Immature natural killer cell (primary cell): ENCODE measurements at regions not wholly inside any gene's neighbourhood (a gene's known extent, or its start where the extent isn't known, plus 50 kb on each side); places are given as distances from the start of the nearest gene placed in this dataset.

Experiments used
- DNase-seq, 3 donors: peaks; one replicate each; pipeline ENCODE4 v3.0.0; 2022; ENCODE audit warnings: mixed read lengths in 1 of 3
- H3K27ac Mint-ChIP-seq, 6 donors: one replicate each; pipeline ENCODE4 v1.8.0; 2020; ENCODE audit warnings: mixed read lengths in 6 of 6, mild to moderate bottlenecking in 5 of 6, inconsistent platforms in 4 of 6, moderate library complexity in 3 of 6
- H3K27me3 Mint-ChIP-seq, 3 donors: one replicate each; pipeline ENCODE4 v1.8.0; 2020 to 2021; ENCODE audit warnings: low read depth in 3 of 3, mild to moderate bottlenecking in 3 of 3, mixed read lengths in 3 of 3, moderate library complexity in 3 of 3, inconsistent platforms in 1 of 3
- H3K36me3 Mint-ChIP-seq, 3 donors: one replicate each; pipeline ENCODE4 v1.8.0; 2020; ENCODE audit warnings: mixed read lengths in 3 of 3, inconsistent platforms in 2 of 3, mild to moderate bottlenecking in 2 of 3
- H3K4me1 Mint-ChIP-seq, 2 donors: one replicate each; pipeline ENCODE4 v1.8.0; 2020; ENCODE audit warnings: inconsistent platforms in 2 of 2, mild to moderate bottlenecking in 2 of 2, mixed read lengths in 2 of 2, moderate library complexity in 1 of 2
- H3K4me3 Mint-ChIP-seq, 5 donors: one replicate each; pipeline ENCODE4 v1.8.0; 2020; ENCODE audit warnings: mild to moderate bottlenecking in 5 of 5, mixed read lengths in 5 of 5, inconsistent platforms in 3 of 5, moderate library complexity in 3 of 5
- H3K9me3 Mint-ChIP-seq, 6 donors: one replicate each; pipeline ENCODE4 v1.8.0; 2020; ENCODE audit warnings: mild to moderate bottlenecking in 6 of 6, mixed read lengths in 6 of 6, inconsistent platforms in 4 of 6, moderate library complexity in 3 of 6

DNA sequence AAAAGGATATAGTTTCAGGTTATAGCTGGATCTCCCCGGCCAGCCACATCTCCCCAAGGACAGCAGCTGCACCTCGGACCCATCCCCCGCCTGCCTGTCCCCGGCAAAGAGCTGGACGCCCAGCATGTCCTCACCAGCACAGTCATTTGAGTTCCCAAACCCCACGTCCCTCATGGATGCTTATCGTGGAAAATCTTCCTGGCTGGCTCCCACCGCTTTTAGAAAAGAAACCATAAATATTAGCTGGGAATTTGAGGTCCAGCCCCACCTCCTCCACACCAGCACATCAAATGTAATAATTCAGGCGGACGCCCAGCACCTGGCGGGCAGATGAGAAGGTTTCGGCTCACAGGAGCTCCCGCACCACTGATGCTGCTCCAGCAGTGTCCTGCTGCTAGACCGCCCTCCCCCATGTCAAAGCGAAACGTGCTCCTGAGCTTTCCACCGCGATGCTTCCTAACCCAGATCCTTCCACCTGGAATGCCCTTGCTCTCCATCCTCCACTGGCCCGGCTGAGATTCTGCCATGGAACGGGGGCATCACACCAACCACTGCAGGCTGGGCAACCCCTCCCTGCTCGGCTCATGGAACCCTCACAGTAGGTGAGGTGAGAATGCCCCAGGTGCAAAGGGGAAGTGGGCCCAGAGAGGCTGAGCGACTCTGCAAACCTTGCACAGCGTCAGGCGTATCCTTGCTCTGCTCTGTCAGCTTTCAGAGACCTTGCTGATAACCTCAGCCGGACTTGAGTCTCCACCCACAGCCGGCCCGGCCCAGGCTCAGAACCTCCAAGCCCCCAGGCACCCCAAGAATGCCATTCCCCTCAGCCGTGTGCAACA, 71.5 kb upstream of the GPC1 start:
- H3K36me3 Mint-ChIP-seq = no peaks in the 10 kb centered on the region
- H3K27ac Mint-ChIP-seq = no peak overlapping the region
- no peaks in the 10 kb centered on the region for H3K9me3 Mint-ChIP-seq
- DNase-seq = no peak
- no peak overlapping the region for H3K4me3 Mint-ChIP-seq
- H3K27me3 Mint-ChIP-seq = peaks cover 0 to 3% (median 0%) of the 10 kb centered on the region in 3 donors
- no peaks in the 10 kb centered on the region for H3K4me1 Mint-ChIP-seq

DNA sequence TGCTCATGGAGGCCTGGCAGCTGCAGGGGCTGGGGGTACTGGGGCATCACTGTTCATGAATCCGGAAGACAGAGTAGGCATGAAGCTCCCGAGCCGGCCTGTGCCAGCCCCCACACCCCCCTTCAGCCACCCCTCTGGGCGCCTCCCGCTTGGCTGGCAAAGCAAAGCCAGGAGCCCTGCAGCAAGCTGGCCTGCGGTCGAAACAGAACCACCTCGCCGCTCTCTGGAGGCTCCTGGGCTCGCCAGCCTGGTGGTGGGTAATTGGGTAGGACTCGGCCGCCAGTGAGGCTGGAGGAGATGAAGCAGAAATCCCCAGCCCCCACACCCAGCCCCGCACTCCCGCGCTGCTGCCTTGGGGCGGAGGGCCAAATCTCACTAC, 70.9 kb upstream of the GPC1 start:
- DNase-seq = no peak

DNA sequence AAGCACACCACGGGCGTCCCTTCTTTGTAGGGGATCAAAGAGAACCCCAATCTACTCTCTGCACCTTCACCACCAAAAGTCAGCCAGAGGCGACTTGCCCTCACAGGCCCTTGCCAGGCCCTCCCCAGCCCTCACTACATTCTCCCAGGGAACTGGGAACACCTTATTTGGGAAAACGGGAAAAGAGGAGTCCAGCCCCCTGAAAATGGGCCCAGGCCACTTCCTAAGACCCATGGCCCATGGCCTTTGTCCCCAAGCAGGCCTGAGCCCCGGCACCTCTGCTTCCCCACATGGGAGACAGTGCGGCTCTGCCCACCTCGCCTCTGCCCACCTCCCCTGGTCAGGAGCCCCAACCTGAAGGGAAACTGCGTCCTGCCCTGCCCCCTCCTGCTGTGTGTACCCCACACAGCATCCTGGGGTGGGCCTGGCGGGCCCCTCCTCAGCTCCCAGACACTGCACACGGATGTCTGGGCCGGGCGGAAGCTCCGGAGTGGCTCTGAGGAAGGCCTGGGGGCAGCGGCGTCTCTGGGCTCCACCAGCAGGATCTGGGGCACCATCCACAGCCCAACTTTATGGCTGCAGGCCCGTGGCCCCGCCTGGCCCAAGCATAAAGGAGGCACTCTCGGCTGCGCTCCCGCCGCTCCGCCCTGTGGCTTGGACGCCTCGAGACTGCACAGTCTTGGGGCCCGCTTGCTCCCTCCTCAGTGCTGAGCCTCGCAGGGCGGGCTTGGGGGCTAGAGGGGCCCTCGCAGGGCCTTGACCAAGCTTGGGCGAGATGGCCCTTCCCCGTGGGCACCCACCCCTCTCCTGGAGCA, 70.3 kb upstream of the GPC1 start:
- DNase-seq = no peak
- Mint-ChIP-seq H3K36me3 (no peaks in the 10 kb centered on the region), H3K27me3 (peaks cover 0 to 3% (median 0%) of the 10 kb centered on the region in 3 donors), H3K9me3 (no peaks in the 10 kb centered on the region), H3K27ac (no peak overlapping the region), H3K4me1 (no peaks in the 10 kb centered on the region), H3K4me3 (no peak overlapping the region)

More for the DNA sequence above, 70.9 kb upstream of the GPC1 start:
- Mint-ChIP-seq H3K4me3 (no peak overlapping the region), H3K4me1 (no peaks in the 10 kb centered on the region), H3K36me3 (no peaks in the 10 kb centered on the region), H3K27me3 (peaks cover 0 to 3% (median 0%) of the 10 kb centered on the region in 3 donors), H3K9me3 (no peaks in the 10 kb centered on the region), H3K27ac (no peak overlapping the region)

DNA sequence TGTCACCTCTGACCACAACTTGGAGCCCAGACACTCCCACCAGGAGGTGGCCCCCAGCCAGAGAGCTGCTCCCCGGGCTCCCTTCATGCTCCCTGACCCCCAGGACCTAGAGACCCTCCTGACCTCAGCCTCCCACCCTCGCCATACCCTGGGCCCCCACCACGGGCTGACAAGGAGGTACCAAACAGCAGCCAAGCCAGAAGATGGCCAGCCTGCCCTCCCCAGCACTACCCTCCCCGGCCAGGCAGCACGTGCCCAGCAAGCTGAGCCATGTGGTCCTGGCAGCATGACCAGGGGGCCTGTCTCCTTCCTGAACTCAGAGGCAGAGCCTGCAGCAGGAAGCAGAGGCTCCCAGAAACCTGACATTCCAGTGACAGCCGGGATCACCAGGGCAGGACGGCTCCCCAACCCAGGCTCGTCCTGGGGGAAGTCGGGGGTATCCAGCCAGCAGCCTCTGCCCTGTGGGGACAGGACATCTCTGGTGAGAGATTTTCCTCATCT, 69.4 kb upstream of the GPC1 start:
- no peak for DNase-seq
- Mint-ChIP-seq H3K4me3 (no peak overlapping the region), H3K4me1 (no peaks in the 10 kb centered on the region), H3K36me3 (no peaks in the 10 kb centered on the region), H3K9me3 (no peaks in the 10 kb centered on the region), H3K27ac (no peak overlapping the region), H3K27me3 (peaks cover 0 to 3% (median 0%) of the 10 kb centered on the region in 3 donors)

DNA sequence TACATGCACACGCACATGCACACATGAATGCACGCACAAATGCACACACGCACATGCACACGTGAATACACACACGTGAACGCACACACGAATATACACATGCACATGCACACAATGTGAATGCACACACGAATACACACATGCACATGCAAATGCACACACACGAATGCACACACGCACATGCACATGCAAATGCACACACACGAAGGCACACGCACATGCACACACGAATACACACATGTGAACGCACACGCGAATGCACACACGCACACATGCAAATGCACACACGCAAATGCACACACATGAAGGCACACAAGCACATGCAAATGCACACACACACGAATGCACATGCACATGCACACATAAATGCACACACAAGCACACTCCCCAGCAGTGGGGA, 68.6 kb upstream of the GPC1 start:
- no peak overlapping the region for H3K27ac Mint-ChIP-seq
- peaks cover 0 to 1% (median 0%) of the 10 kb centered on the region in 6 donors for H3K9me3 Mint-ChIP-seq
- H3K4me1 Mint-ChIP-seq = no peaks in the 10 kb centered on the region
- peaks cover 0 to 2% (median 0%) of the 10 kb centered on the region in 3 donors for H3K27me3 Mint-ChIP-seq
- no peak overlapping the region for H3K4me3 Mint-ChIP-seq
- DNase-seq = no peak
- no peaks in the 10 kb centered on the region for H3K36me3 Mint-ChIP-seq

DNA sequence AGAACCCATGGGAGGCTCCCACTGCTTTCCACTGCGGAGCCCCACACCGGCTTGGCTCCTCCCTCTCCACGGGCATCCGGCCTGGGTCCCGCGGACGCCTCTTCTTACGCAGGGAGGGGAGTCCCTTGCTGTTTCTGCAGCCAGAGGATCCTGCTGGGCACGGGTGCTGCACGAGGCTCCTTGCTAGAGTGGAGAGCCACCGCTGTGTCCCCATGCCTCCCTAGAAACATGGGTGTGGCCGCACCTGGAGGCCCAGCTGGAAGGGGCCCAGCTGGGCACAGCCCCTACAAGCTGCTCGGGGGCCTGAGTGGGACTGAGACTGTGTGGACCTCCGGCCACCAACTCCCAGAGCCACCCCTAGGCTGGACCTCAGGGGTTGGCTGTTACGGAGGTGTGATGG, 67.7 kb upstream of the GPC1 start:
- no peaks in the 10 kb centered on the region for H3K36me3 Mint-ChIP-seq
- no peak overlapping the region for H3K27ac Mint-ChIP-seq
- peaks cover 0 to 1% (median 0%) of the 10 kb centered on the region in 6 donors for H3K9me3 Mint-ChIP-seq
- no peak overlapping the region for H3K4me3 Mint-ChIP-seq
- no peak for DNase-seq
- peaks cover 0 to 2% (median 0%) of the 10 kb centered on the region in 3 donors for H3K27me3 Mint-ChIP-seq
- no peaks in the 10 kb centered on the region for H3K4me1 Mint-ChIP-seq

DNA sequence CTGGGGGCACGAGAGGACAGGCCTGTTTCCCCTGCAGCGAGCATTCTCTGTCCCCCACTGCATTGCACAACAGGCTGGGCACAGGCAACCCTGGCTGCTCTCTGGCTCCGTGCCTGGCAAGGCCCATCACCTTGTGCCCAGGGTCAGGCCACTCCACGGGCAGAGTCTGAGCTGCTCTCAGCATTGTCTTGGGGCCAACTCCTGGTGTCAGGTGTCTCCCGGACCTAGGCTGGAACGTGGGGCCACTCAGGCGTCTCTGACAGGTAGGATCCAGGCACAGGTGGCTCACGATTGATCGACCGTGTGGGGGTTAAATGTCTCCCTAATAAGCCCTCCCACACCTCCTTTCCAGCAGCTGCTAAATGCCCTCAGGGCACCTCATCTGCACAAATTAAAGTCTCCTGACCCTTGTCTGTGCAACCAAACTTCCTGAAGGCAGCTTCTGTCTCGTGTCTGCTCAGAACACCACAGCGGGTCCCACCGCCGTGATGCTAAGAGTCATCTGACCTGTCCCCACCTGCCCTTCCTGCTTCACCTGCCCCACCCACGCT, 66.6 kb upstream of the GPC1 start:
- H3K4me3 Mint-ChIP-seq = no peak overlapping the region
- H3K36me3 Mint-ChIP-seq = no peaks in the 10 kb centered on the region
- no peak for DNase-seq
- H3K9me3 Mint-ChIP-seq = peaks cover 0 to 1% (median 0%) of the 10 kb centered on the region in 6 donors
- H3K27me3 Mint-ChIP-seq = peaks cover 0 to 2% (median 0%) of the 10 kb centered on the region in 3 donors
- no peaks in the 10 kb centered on the region for H3K4me1 Mint-ChIP-seq
- no peak overlapping the region for H3K27ac Mint-ChIP-seq

DNA sequence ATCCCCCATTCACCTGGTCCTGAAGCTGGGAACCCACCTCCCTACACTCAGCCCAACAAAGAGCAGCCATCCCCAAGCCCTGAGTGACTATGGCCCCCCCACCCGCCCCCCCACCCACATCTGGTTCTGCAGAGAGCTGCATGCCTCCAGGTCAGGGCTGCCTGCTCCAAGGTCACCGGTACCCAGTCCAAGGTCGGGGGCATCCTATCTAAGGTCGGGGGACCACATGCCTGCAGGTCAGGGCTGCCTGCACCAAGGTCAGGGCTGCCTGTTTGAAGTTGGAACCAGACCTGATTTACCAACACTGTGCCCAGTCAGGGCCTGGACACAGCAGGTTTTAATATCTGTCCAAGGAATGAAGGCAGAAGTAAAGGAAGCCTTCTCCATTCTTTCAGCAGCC, 66.1 kb upstream of the GPC1 start:
- DNase-seq = no peak

DNA sequence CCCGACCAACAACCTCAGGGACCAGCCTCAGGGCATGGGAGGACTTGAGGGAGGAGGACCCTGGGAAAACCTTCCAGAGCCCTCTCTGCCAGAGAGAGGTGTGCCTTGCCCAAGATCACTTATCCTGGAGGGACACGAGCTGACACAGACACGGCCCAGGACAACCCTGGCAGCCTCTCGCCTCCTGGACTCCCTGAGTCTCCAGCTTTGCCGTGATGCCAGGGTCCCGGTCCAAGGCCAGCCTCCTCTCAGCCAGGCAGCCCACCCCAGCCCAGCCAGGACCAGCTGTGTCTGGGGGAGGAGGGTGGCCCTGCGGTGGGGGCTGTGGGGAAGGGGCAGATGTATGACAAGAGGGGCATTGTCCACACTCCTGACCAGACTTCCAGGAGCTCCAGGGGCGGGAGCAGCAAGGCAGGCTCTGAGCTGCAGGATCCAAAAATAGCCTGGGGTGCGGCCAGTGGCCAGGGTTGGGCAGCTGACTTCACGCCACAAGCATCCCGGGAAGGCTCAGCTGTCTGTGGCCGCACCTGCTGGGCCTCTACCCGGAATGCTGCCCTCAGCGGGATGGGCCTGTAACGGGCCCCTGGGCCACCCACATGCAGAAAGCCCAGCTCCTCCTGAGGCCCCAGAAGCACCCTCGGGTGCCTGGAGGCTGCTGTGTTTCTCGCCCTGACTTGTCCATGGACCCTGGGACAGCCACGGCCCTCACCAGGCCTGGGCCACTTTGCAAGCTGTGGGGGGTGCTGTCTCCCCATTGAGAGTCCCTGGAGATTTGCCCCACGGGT, 65.5 kb upstream of the GPC1 start:
- no peaks in the 10 kb centered on the region for H3K36me3 Mint-ChIP-seq
- no peak for DNase-seq

More for the DNA sequence above, 66.1 kb upstream of the GPC1 start:
- no peak overlapping the region for H3K4me3 Mint-ChIP-seq
- H3K27ac Mint-ChIP-seq = no peak overlapping the region
- H3K27me3 Mint-ChIP-seq = peaks cover 0 to 2% (median 0%) of the 10 kb centered on the region in 3 donors
- no peaks in the 10 kb centered on the region for H3K36me3 Mint-ChIP-seq
- no peaks in the 10 kb centered on the region for H3K4me1 Mint-ChIP-seq
- H3K9me3 Mint-ChIP-seq = peaks cover 0 to 1% (median 0%) of the 10 kb centered on the region in 6 donors

DNA sequence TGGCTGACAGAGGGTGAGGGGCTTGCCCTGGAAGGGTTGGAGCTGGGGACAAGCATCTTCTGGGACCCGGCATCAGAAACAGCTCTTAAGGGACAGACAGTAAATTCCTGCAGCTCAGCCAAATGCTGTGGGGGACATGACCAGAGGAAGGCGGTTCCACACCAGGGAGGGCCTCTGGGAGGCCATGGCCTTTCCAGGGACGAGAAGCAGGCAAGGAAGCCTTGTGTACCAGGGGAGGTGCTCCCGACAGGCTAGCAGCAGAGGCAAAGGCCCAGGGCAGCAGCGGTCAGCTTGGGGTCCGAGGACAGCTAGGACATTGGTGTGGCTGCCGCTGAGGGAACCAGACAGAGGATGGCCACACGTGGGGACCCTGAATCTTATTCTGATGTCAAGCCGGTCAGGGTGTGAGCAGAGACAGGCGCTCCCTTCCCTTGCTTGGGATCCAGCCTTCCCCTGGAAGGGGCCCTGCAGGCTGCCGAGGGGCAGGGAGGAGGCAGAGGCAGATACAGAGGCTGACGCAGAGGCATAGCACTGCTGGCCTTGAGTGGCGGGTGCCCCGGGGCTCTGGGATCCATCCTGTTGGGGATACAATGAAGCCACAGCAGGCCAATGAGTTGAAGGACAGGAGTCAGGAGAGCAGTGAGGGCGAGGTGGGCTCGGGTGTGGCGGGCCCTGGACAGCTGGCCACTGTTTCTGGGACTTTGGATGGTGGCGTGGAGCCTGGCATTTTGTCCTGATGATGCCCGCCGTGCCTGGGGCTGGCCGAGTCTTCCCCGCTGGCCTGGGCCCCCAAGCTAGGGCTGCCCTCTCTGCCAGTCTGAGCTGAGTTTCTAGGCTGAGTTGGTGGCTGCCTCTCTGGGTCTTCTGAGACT, 64.1 kb upstream of the GPC1 start:
- Mint-ChIP-seq H3K4me1 (no peaks in the 10 kb centered on the region), H3K4me3 (no peak overlapping the region), H3K27ac (no peak overlapping the region), H3K9me3 (peaks cover 0 to 1% (median 0%) of the 10 kb centered on the region in 6 donors), H3K27me3 (peaks cover 1 to 2% (median 2%) of the 10 kb centered on the region in 3 donors), H3K36me3 (no peaks in the 10 kb centered on the region)
- DNase-seq = no peak

More for the DNA sequence above, 65.5 kb upstream of the GPC1 start:
- Mint-ChIP-seq H3K4me3 (no peak overlapping the region), H3K27me3 (no peaks in the 10 kb centered on the region), H3K27ac (no peak overlapping the region), H3K4me1 (no peaks in the 10 kb centered on the region), H3K9me3 (peaks cover 0 to 1% (median 0%) of the 10 kb centered on the region in 6 donors)

DNA sequence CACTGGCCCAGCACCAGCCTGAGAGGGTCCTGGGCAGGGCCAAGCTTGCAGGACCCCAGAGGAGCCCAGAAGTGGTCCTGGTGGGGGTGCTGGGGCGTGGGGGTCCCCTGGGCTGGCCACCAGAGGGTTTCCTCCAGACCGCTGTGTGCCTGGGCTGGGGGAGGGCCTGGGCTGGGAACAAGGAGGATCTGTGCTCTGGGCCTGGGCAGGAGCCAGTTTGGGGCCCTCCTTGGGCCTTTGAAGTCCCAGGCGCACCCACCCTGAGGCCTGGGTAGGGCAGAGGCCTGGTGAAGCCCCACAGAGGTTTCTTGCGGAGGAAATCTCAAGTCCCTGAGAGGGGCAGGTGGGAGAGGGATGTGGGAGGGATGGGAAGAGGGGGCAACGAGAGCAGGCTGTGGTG, 63.4 kb upstream of the GPC1 start:
- H3K4me3 Mint-ChIP-seq = no peak overlapping the region
- no peak for DNase-seq
- peaks cover 0 to 1% (median 0%) of the 10 kb centered on the region in 6 donors for H3K9me3 Mint-ChIP-seq

DNA sequence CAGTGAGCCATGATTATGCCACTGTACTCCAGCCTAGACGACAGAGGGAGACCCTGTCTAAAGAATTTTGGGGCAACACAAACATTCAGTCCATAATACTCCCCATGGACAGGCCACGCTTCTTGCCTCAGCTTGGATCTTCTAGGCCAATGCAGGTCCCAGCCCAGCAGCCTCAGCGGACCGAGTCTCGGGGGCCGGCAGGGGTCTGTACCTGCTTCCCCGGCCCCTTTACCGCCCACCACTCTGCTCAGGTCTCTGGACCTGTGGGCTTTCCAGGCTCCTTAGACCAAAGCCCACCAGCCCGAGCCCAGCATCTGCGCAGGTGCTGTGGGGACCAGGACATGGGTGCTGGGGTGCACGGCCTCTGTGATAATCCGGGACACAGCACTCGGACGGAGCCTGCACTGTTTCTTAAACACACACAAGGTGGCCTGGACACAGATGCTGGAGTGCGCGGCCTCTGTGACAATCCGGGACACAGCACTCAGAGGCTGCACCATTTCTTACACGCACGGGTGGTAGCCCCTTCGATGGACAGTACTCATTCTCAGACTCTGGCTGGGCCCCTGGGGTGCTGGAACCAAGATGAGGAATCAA, 62.1 kb upstream of the GPC1 start:
- no peaks in the 10 kb centered on the region for H3K4me1 Mint-ChIP-seq
- H3K9me3 Mint-ChIP-seq = peaks cover 0 to 1% (median 0%) of the 10 kb centered on the region in 6 donors
- peaks cover 1 to 2% (median 2%) of the 10 kb centered on the region in 3 donors for H3K27me3 Mint-ChIP-seq
- DNase-seq = no peak
- no peak overlapping the region for H3K27ac Mint-ChIP-seq
- no peak overlapping the region for H3K4me3 Mint-ChIP-seq
- H3K36me3 Mint-ChIP-seq = no peaks in the 10 kb centered on the region

More for the DNA sequence above, 63.4 kb upstream of the GPC1 start:
- Mint-ChIP-seq H3K4me1 (no peaks in the 10 kb centered on the region), H3K27ac (no peak overlapping the region), H3K27me3 (peaks cover 1 to 2% (median 2%) of the 10 kb centered on the region in 3 donors), H3K36me3 (no peaks in the 10 kb centered on the region)
